ENCODE measurements at regions not wholly inside any gene's neighbourhood (a gene's known extent, or its start where the extent isn't known, plus 50 kb on each side); places are given as distances from the start of the nearest gene placed in this dataset.
"Not testable (repeated sequence)": the region's sequence is repeated elsewhere in the genome, so short reads cannot be mapped to it uniquely, and the experiment has no call there.

- Histone ChIP-seq H3K4me1 (no peaks in the 10 kb centered on the region), H3K4me3 (no peak overlapping the region), H3K9me3 (peaks cover 0 to 12% (median 4%) of the 10 kb centered on the region in 8 donors), H3K27ac (no peak overlapping the region), H3K36me3 (no peaks in the 10 kb centered on the region), H3K27me3 (replicated peaks in 1 of 7) (no peaks in the 10 kb centered on the region)
- intact Hi-C loops (cut with DNase I; ENCODE audit: low total_unique reads) = no loop called here
- DNase-seq = no peak
- no peak for TF ChIP-seq CTCF (IDR thresholded peaks at IDR 0.05 in 8 of 11, conservative IDR thresholded peaks at IDR 0.05 in 3 of 11)
- no peak for TF ChIP-seq POLR2A (IDR thresholded peaks at IDR 0.05)
- no peak for TF ChIP-seq POLR2AphosphoS5 (IDR thresholded peaks at IDR 0.05)
Measured at GRCh38 chr3:118527514-118528044, 507.1 kb downstream of the IGSF11 start.

GRCh38 chr3:118529554-118529953 is 505.1 kb downstream of the IGSF11 start:
- Histone ChIP-seq H3K4me3 (no peak overlapping the region), H3K27me3 (replicated peaks in 1 of 7) (no peaks in the 10 kb centered on the region), H3K9me3 (peaks cover 0 to 12% (median 4%) of the 10 kb centered on the region in 8 donors), H3K27ac (no peak overlapping the region), H3K36me3 (no peaks in the 10 kb centered on the region), H3K4me1 (no peaks in the 10 kb centered on the region)
- no peak for TF ChIP-seq POLR2A (IDR thresholded peaks at IDR 0.05)
- no peak for TF ChIP-seq POLR2AphosphoS5 (IDR thresholded peaks at IDR 0.05)
- TF ChIP-seq CTCF (IDR thresholded peaks at IDR 0.05 in 8 of 11, conservative IDR thresholded peaks at IDR 0.05 in 3 of 11) = no peak
- intact Hi-C loops (cut with DNase I; ENCODE audit: low total_unique reads) = no loop called here
- DNase-seq = no peak
- 59 to 84% (median 72%) methylated on average over 2 of the region's 2 CpGs for WGBS, 5 donors

GRCh38 chr3:118530350-118530922 is 504.2 kb downstream of the IGSF11 start:
- H3K27me3 ChIP-seq (replicated peaks in 1 of 7) = no peaks in the 10 kb centered on the region
- 87 to 91% (median 89%) methylated on average over 4 of the region's 4 CpGs for WGBS, 5 donors
- H3K27ac ChIP-seq = no peak overlapping the region
- TF ChIP-seq POLR2A (IDR thresholded peaks at IDR 0.05) (no peak), CTCF (IDR thresholded peaks at IDR 0.05 in 8 of 11, conservative IDR thresholded peaks at IDR 0.05 in 3 of 11) (no peak), POLR2AphosphoS5 (IDR thresholded peaks at IDR 0.05) (no peak)
- no peaks in the 10 kb centered on the region for H3K36me3 ChIP-seq
- no peaks in the 10 kb centered on the region for H3K4me1 ChIP-seq
- no peak overlapping the region for H3K4me3 ChIP-seq
- no peak for DNase-seq
- H3K9me3 ChIP-seq = peaks cover 0 to 9% (median under 1%) of the 10 kb centered on the region in 8 donors
- intact Hi-C loops (cut with DNase I; ENCODE audit: low total_unique reads) = no loop called here

GRCh38 chr3:118530927-118531356 is 503.7 kb downstream of the IGSF11 start:
- H3K27ac ChIP-seq; intact Hi-C loops (cut with DNase I; ENCODE audit: low total_unique reads): not testable (repeated sequence)

More at GRCh38 chr3:118530927-118531356, 503.7 kb downstream of the IGSF11 start:
- not testable (repeated sequence) for H3K4me3 ChIP-seq; H3K9me3 ChIP-seq; H3K4me1 ChIP-seq; H3K27me3 ChIP-seq (replicated peaks in 1 of 7); H3K36me3 ChIP-seq; DNase-seq

All from spleen (tissue), 11 donors.